ENCODE measurements at regions not wholly inside any gene's neighbourhood (a gene's known extent, or its start where the extent isn't known, plus 50 kb on each side); places are given as distances from the start of the nearest gene placed in this dataset.
"Not testable (repeated sequence)": the region's sequence is repeated elsewhere in the genome, so short reads cannot be mapped to it uniquely, and the experiment has no call there.

- Histone ChIP-seq H3K4me3 (ENCODE audit: low read length in 2 of 2) (no peak overlapping the region), H3K36me3 (ENCODE audit: control insufficient read depth in 2 of 2, insufficient read depth in 2 of 2, low read length in 1 of 2) (no peaks in the 10 kb centered on the region), H3K27me3 (ENCODE audit: control insufficient read depth in 2 of 2, insufficient read depth in 1 of 2, low read length in 1 of 2) (no peaks in the 10 kb centered on the region), H3K4me1 (ENCODE audit: control insufficient read depth in 2 of 2, insufficient read depth in 2 of 2, low read length in 2 of 2) (no peaks in the 10 kb centered on the region), H3K27ac (ENCODE audit: low read depth in 1 of 2, low read length in 1 of 2) (no peak overlapping the region), H3K9me3 (ENCODE audit: control insufficient read depth in 2 of 2, insufficient read depth in 1 of 2, low read length in 1 of 2) (peaks cover 26 to 33% of the 10 kb centered on the region in 2 donors)
- DNase-seq (ENCODE audit: low read depth in 6 of 9, low spot score in 9 of 9): no peak
- 55% methylated on average over 3 of the region's 3 CpGs for WGBS
Observed at GRCh38 chr21:8993284-8993942, 1528.0 kb upstream of the TPTE start.

DNA sequence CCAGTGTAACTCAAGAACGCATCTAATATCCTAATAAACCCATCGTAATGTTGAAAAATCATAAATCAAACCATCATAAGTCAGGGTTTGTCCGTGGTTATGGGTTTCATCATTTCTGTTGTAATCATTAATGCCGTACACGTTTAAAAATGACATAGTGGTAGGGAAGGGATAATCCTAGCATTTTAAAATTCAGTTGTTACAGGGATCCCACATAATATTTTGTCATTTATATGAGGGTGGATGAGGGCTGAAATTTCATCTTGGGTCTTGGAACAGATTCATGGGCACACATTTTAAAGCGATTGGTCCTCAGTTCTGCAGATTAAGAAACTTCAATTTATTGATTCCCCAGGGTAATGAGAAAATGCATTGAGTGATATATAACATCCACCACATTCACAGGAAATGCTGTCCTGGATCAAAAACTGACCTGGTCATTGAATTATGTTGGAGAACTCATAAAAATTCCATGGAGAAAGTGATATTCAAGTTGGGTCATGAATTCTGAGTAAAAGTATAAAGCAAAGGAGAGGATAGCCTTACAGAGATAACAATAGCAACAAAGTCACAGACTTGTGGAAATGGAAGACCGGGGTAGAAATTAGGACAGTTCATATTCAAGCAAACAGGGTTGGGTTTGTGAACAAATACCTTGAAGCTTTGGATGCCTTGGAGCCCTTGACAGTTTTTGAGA, 1527.3 kb upstream of the TPTE start:
- no peak for DNase-seq (ENCODE audit: low read depth in 6 of 9, low spot score in 9 of 9)
- H3K4me1 ChIP-seq (ENCODE audit: control insufficient read depth in 2 of 2, insufficient read depth in 2 of 2, low read length in 2 of 2): no peaks in the 10 kb centered on the region
- no peaks in the 10 kb centered on the region for H3K36me3 ChIP-seq (ENCODE audit: control insufficient read depth in 2 of 2, insufficient read depth in 2 of 2, low read length in 1 of 2)
- peaks cover 25 to 33% of the 10 kb centered on the region in 2 donors for H3K9me3 ChIP-seq (ENCODE audit: control insufficient read depth in 2 of 2, insufficient read depth in 1 of 2, low read length in 1 of 2)
- no peak overlapping the region for H3K27ac ChIP-seq (ENCODE audit: low read depth in 1 of 2, low read length in 1 of 2)
- WGBS: 55% methylated on average over 7 of the region's 7 CpGs
- no peak overlapping the region for H3K4me3 ChIP-seq (ENCODE audit: low read length in 2 of 2)
- no peaks in the 10 kb centered on the region for H3K27me3 ChIP-seq (ENCODE audit: control insufficient read depth in 2 of 2, insufficient read depth in 1 of 2, low read length in 1 of 2)

GRCh38 chr21:8994640-8995511, 1526.5 kb upstream of the TPTE start:
- Histone ChIP-seq H3K36me3 (ENCODE audit: control insufficient read depth in 2 of 2, insufficient read depth in 2 of 2, low read length in 1 of 2) (no peaks in the 10 kb centered on the region), H3K9me3 (ENCODE audit: control insufficient read depth in 2 of 2, insufficient read depth in 1 of 2, low read length in 1 of 2) (peaks cover 18 to 33% of the 10 kb centered on the region in 2 donors), H3K27ac (ENCODE audit: low read depth in 1 of 2, low read length in 1 of 2) (no peak overlapping the region), H3K4me3 (ENCODE audit: low read length in 2 of 2) (no peak overlapping the region), H3K4me1 (ENCODE audit: control insufficient read depth in 2 of 2, insufficient read depth in 2 of 2, low read length in 2 of 2) (no peaks in the 10 kb centered on the region), H3K27me3 (ENCODE audit: control insufficient read depth in 2 of 2, insufficient read depth in 1 of 2, low read length in 1 of 2) (no peaks in the 10 kb centered on the region)
- no peak for DNase-seq (ENCODE audit: low read depth in 6 of 9, low spot score in 9 of 9)
- WGBS: 49% methylated on average over 7 of the region's 7 CpGs

GRCh38 chr21:8996487-8996968, 1524.9 kb upstream of the TPTE start:
- DNase-seq (ENCODE audit: low read depth in 6 of 9, low spot score in 9 of 9); H3K4me3 ChIP-seq (ENCODE audit: low read length in 2 of 2); H3K4me1 ChIP-seq (ENCODE audit: control insufficient read depth in 2 of 2, insufficient read depth in 2 of 2, low read length in 2 of 2); H3K27ac ChIP-seq (ENCODE audit: low read depth in 1 of 2, low read length in 1 of 2); H3K27me3 ChIP-seq (ENCODE audit: control insufficient read depth in 2 of 2, insufficient read depth in 1 of 2, low read length in 1 of 2); H3K36me3 ChIP-seq (ENCODE audit: control insufficient read depth in 2 of 2, insufficient read depth in 2 of 2, low read length in 1 of 2): not testable (repeated sequence)
- H3K9me3 ChIP-seq (ENCODE audit: control insufficient read depth in 2 of 2, insufficient read depth in 1 of 2, low read length in 1 of 2): peaks cover 12 to 20% of the 10 kb centered on the region in 2 donors
- WGBS: 49% methylated on average over 1 of the region's 1 CpG

GRCh38 chr21:8997011-8997440, 1524.4 kb upstream of the TPTE start:
- no peaks in the 10 kb centered on the region for H3K4me1 ChIP-seq (ENCODE audit: control insufficient read depth in 2 of 2, insufficient read depth in 2 of 2, low read length in 2 of 2)
- H3K4me3 ChIP-seq (ENCODE audit: low read length in 2 of 2): no peak overlapping the region
- DNase-seq (ENCODE audit: low read depth in 6 of 9, low spot score in 9 of 9): no peak
- 70% methylated on average over 1 of the region's 1 CpG for WGBS
- H3K9me3 ChIP-seq (ENCODE audit: control insufficient read depth in 2 of 2, insufficient read depth in 1 of 2, low read length in 1 of 2): peaks cover 7 to 15% of the 10 kb centered on the region in 2 donors
- no peaks in the 10 kb centered on the region for H3K27me3 ChIP-seq (ENCODE audit: control insufficient read depth in 2 of 2, insufficient read depth in 1 of 2, low read length in 1 of 2)
- H3K27ac ChIP-seq (ENCODE audit: low read depth in 1 of 2, low read length in 1 of 2): no peak overlapping the region
- no peaks in the 10 kb centered on the region for H3K36me3 ChIP-seq (ENCODE audit: control insufficient read depth in 2 of 2, insufficient read depth in 2 of 2, low read length in 1 of 2)

GRCh38 chr21:8997443-8998390, 1523.7 kb upstream of the TPTE start:
- WGBS: 52% methylated on average over 4 of the region's 4 CpGs
- H3K27ac ChIP-seq (ENCODE audit: low read depth in 1 of 2, low read length in 1 of 2); H3K9me3 ChIP-seq (ENCODE audit: control insufficient read depth in 2 of 2, insufficient read depth in 1 of 2, low read length in 1 of 2); DNase-seq (ENCODE audit: low read depth in 6 of 9, low spot score in 9 of 9); H3K4me3 ChIP-seq (ENCODE audit: low read length in 2 of 2); H3K36me3 ChIP-seq (ENCODE audit: control insufficient read depth in 2 of 2, insufficient read depth in 2 of 2, low read length in 1 of 2); H3K4me1 ChIP-seq (ENCODE audit: control insufficient read depth in 2 of 2, insufficient read depth in 2 of 2, low read length in 2 of 2); H3K27me3 ChIP-seq (ENCODE audit: control insufficient read depth in 2 of 2, insufficient read depth in 1 of 2, low read length in 1 of 2): not testable (repeated sequence)

- H3K27ac ChIP-seq (ENCODE audit: low read depth in 1 of 2, low read length in 1 of 2); H3K4me1 ChIP-seq (ENCODE audit: control insufficient read depth in 2 of 2, insufficient read depth in 2 of 2, low read length in 2 of 2); H3K4me3 ChIP-seq (ENCODE audit: low read length in 2 of 2); H3K36me3 ChIP-seq (ENCODE audit: control insufficient read depth in 2 of 2, insufficient read depth in 2 of 2, low read length in 1 of 2); DNase-seq (ENCODE audit: low read depth in 6 of 9, low spot score in 9 of 9); H3K27me3 ChIP-seq (ENCODE audit: control insufficient read depth in 2 of 2, insufficient read depth in 1 of 2, low read length in 1 of 2); H3K9me3 ChIP-seq (ENCODE audit: control insufficient read depth in 2 of 2, insufficient read depth in 1 of 2, low read length in 1 of 2): not testable (repeated sequence)
- WGBS: 84% methylated on average over 1 of the region's 1 CpG
Observed at GRCh38 chr21:8998480-8998879, 1522.9 kb upstream of the TPTE start.

- H3K27ac ChIP-seq (ENCODE audit: low read depth in 1 of 2, low read length in 1 of 2): no peak overlapping the region
- peaks cover 0 to 6% of the 10 kb centered on the region in 2 donors for H3K9me3 ChIP-seq (ENCODE audit: control insufficient read depth in 2 of 2, insufficient read depth in 1 of 2, low read length in 1 of 2)
- 29% methylated on average over 4 of the region's 4 CpGs for WGBS
- no peaks in the 10 kb centered on the region for H3K4me1 ChIP-seq (ENCODE audit: control insufficient read depth in 2 of 2, insufficient read depth in 2 of 2, low read length in 2 of 2)
- no peak overlapping the region for H3K4me3 ChIP-seq (ENCODE audit: low read length in 2 of 2)
- no peaks in the 10 kb centered on the region for H3K27me3 ChIP-seq (ENCODE audit: control insufficient read depth in 2 of 2, insufficient read depth in 1 of 2, low read length in 1 of 2)
- no peak for DNase-seq (ENCODE audit: low read depth in 6 of 9, low spot score in 9 of 9)
- no peaks in the 10 kb centered on the region for H3K36me3 ChIP-seq (ENCODE audit: control insufficient read depth in 2 of 2, insufficient read depth in 2 of 2, low read length in 1 of 2)
Observed at GRCh38 chr21:8998946-8999681, 1522.3 kb upstream of the TPTE start.
